ENCODE measurements at regions not wholly inside any gene's neighbourhood (a gene's known extent, or its start where the extent isn't known, plus 50 kb on each side); places are given as distances from the start of the nearest gene placed in this dataset.
"Not testable (repeated sequence)": the region's sequence is repeated elsewhere in the genome, so short reads cannot be mapped to it uniquely, and the experiment has no call there.

GRCh38 chr4:60581919-60582536 is 618.1 kb upstream of the ADGRL3 start:
- no peak for DNase-seq

GRCh38 chr4:60588556-60588955 is 611.6 kb upstream of the ADGRL3 start:
- DNase-seq: no peak

- no peak for DNase-seq
These were observed 610.7 kb upstream of the ADGRL3 start for GRCh38 chr4:60589425-60589824.

- DNase-seq: no peak
These were observed 610.0 kb upstream of the ADGRL3 start for GRCh38 chr4:60590116-60590515.

- no peak for DNase-seq
These were observed 594.3 kb upstream of the ADGRL3 start for GRCh38 chr4:60605646-60606354.

- DNase-seq: no peak
These were observed 588.2 kb upstream of the ADGRL3 start for GRCh38 chr4:60611762-60612496.

GRCh38 chr4:60617731-60618130 is 582.4 kb upstream of the ADGRL3 start:
- no peak for DNase-seq

GRCh38 chr4:60619531-60620305 is 580.4 kb upstream of the ADGRL3 start:
- DNase-seq: no peak

- DNase-seq: no peak
These were observed 562.1 kb upstream of the ADGRL3 start for GRCh38 chr4:60637976-60638375.

- DNase-seq: no peak
These were observed 551.4 kb upstream of the ADGRL3 start for GRCh38 chr4:60648774-60649173.

GRCh38 chr4:60652933-60653332 is 547.2 kb upstream of the ADGRL3 start:
- no peak for DNase-seq

- DNase-seq: no peak
These were observed 544.8 kb upstream of the ADGRL3 start for GRCh38 chr4:60655356-60655755.

GRCh38 chr4:60656171-60656570 is 544.0 kb upstream of the ADGRL3 start:
- DNase-seq: no peak

GRCh38 chr4:60657041-60657440 is 543.1 kb upstream of the ADGRL3 start:
- no peak for DNase-seq

GRCh38 chr4:60657807-60658206 is 542.3 kb upstream of the ADGRL3 start:
- no peak for DNase-seq

GRCh38 chr4:60663769-60664168 is 536.4 kb upstream of the ADGRL3 start:
- DNase-seq: no peak

GRCh38 chr4:60682901-60683300 is 517.2 kb upstream of the ADGRL3 start:
- no peak for DNase-seq

GRCh38 chr4:60683357-60683756 is 516.8 kb upstream of the ADGRL3 start:
- DNase-seq: no peak

- no peak for DNase-seq
These were observed 516.2 kb upstream of the ADGRL3 start for GRCh38 chr4:60683973-60684372.

GRCh38 chr4:60696062-60696461 is 504.1 kb upstream of the ADGRL3 start:
- DNase-seq: not testable (repeated sequence)

GRCh38 chr4:60709061-60709460 is 491.1 kb upstream of the ADGRL3 start:
- no peak for DNase-seq

- DNase-seq: no peak
These were observed 481.3 kb upstream of the ADGRL3 start for GRCh38 chr4:60718874-60719273.

- no peak for DNase-seq
These were observed 478.4 kb upstream of the ADGRL3 start for GRCh38 chr4:60721685-60722084.
